ENCODE measurements at regions not wholly inside any gene's neighbourhood (a gene's known extent, or its start where the extent isn't known, plus 50 kb on each side); places are given as distances from the start of the nearest gene placed in this dataset.

GRCh38 chr3:106337116-106337515 is 468.3 kb upstream of the CBLB start:
- Histone ChIP-seq H3K4me2 (ENCODE audit: low read length) (peak overlapping the region; percentile 18), H3K4me1 (ENCODE audit: low read length) (peaks cover 51% of the 10 kb centered on the region), H3K27me3 (ENCODE audit: low read depth, low read length) (no peaks in the 10 kb centered on the region), H3K36me3 (replicated peaks; ENCODE audit: low read depth, low read length) (no peaks in the 10 kb centered on the region), H4K20me1 (ENCODE audit: insufficient read depth, low read length) (no peaks in the 10 kb centered on the region), H3K4me3 (ENCODE audit: low read length) (no peak overlapping the region), H3K9ac (ENCODE audit: low read length) (no peak overlapping the region), H3K9me3 (ENCODE audit: insufficient read depth, low read length) (no peaks in the 10 kb centered on the region), H3K79me2 (ENCODE audit: low read length) (no peaks in the 10 kb centered on the region), H3K27ac (ENCODE audit: low read length) (no peak overlapping the region), H2AFZ (ENCODE audit: low read depth, low read length) (no peak overlapping the region)
- no peak for TF ChIP-seq CTCF (IDR thresholded peaks at IDR 0.05; ENCODE audit: low read depth, low read length)
- TF ChIP-seq EZH2phosphoT487 (IDR thresholded peaks at IDR 0.05; ENCODE audit: low read depth), result no peak

GRCh38 chr3:106338582-106339214 is 469.9 kb upstream of the CBLB start:
- H3K27ac ChIP-seq (ENCODE audit: low read length), result no peak overlapping the region
- peaks cover 35% of the 10 kb centered on the region for H3K4me1 ChIP-seq (ENCODE audit: low read length)
- no peak overlapping the region for H3K4me2 ChIP-seq (ENCODE audit: low read length)
- no peak overlapping the region for H2AFZ ChIP-seq (ENCODE audit: low read depth, low read length)
- no peaks in the 10 kb centered on the region for H3K79me2 ChIP-seq (ENCODE audit: low read length)
- H3K36me3 ChIP-seq (replicated peaks; ENCODE audit: low read depth, low read length), result no peaks in the 10 kb centered on the region
- no peak overlapping the region for H3K9ac ChIP-seq (ENCODE audit: low read length)
- no peaks in the 10 kb centered on the region for H4K20me1 ChIP-seq (ENCODE audit: insufficient read depth, low read length)
- no peaks in the 10 kb centered on the region for H3K27me3 ChIP-seq (ENCODE audit: low read depth, low read length)
- TF ChIP-seq EZH2phosphoT487 (IDR thresholded peaks at IDR 0.05; ENCODE audit: low read depth), result no peak
- no peak for TF ChIP-seq CTCF (IDR thresholded peaks at IDR 0.05; ENCODE audit: low read depth, low read length)
- H3K4me3 ChIP-seq (ENCODE audit: low read length), result no peak overlapping the region
- H3K9me3 ChIP-seq (ENCODE audit: insufficient read depth, low read length), result no peaks in the 10 kb centered on the region

GRCh38 chr3:106339551-106339950 is 470.7 kb upstream of the CBLB start:
- peaks cover 27% of the 10 kb centered on the region for H3K4me1 ChIP-seq (ENCODE audit: low read length)
- H3K36me3 ChIP-seq (replicated peaks; ENCODE audit: low read depth, low read length), result no peaks in the 10 kb centered on the region
- H3K27me3 ChIP-seq (ENCODE audit: low read depth, low read length), result no peaks in the 10 kb centered on the region
- H3K27ac ChIP-seq (ENCODE audit: low read length), result no peak overlapping the region
- no peak overlapping the region for H3K9ac ChIP-seq (ENCODE audit: low read length)
- H3K79me2 ChIP-seq (ENCODE audit: low read length), result no peaks in the 10 kb centered on the region
- H2AFZ ChIP-seq (ENCODE audit: low read depth, low read length), result no peak overlapping the region
- H3K4me2 ChIP-seq (ENCODE audit: low read length), result no peak overlapping the region
- H4K20me1 ChIP-seq (ENCODE audit: insufficient read depth, low read length), result no peaks in the 10 kb centered on the region
- TF ChIP-seq CTCF (IDR thresholded peaks at IDR 0.05; ENCODE audit: low read depth, low read length), result no peak
- H3K4me3 ChIP-seq (ENCODE audit: low read length), result no peak overlapping the region
- H3K9me3 ChIP-seq (ENCODE audit: insufficient read depth, low read length), result no peaks in the 10 kb centered on the region

- no peaks in the 10 kb centered on the region for H4K20me1 ChIP-seq (ENCODE audit: insufficient read depth, low read length)
- no peaks in the 10 kb centered on the region for H3K79me2 ChIP-seq (ENCODE audit: low read length)
- no peak overlapping the region for H3K4me3 ChIP-seq (ENCODE audit: low read length)
- H3K36me3 ChIP-seq (replicated peaks; ENCODE audit: low read depth, low read length), result no peaks in the 10 kb centered on the region
- no peak overlapping the region for H3K27ac ChIP-seq (ENCODE audit: low read length)
- no peaks in the 10 kb centered on the region for H3K9me3 ChIP-seq (ENCODE audit: insufficient read depth, low read length)
- TF ChIP-seq CTCF (IDR thresholded peaks at IDR 0.05; ENCODE audit: low read depth, low read length), result no peak
- no peak for TF ChIP-seq EZH2phosphoT487 (IDR thresholded peaks at IDR 0.05; ENCODE audit: low read depth)
- H3K9ac ChIP-seq (ENCODE audit: low read length), result no peak overlapping the region
- no peak overlapping the region for H2AFZ ChIP-seq (ENCODE audit: low read depth, low read length)
- no peaks in the 10 kb centered on the region for H3K27me3 ChIP-seq (ENCODE audit: low read depth, low read length)
- peaks cover 13% of the 10 kb centered on the region for H3K4me1 ChIP-seq (ENCODE audit: low read length)
- H3K4me2 ChIP-seq (ENCODE audit: low read length), result no peak overlapping the region
Observed at GRCh38 chr3:106341087-106341486, 472.3 kb upstream of the CBLB start.
